GM21717 (cell line): ENCODE measurements at regions not wholly inside any gene's neighbourhood (a gene's known extent, or its start where the extent isn't known, plus 50 kb on each side); places are given as distances from the start of the nearest gene placed in this dataset.
"Not testable (repeated sequence)": the region's sequence is repeated elsewhere in the genome, so short reads cannot be mapped to it uniquely, and the experiment has no call there.

Source experiments
- ATAC-seq: cut with Tn5 transposase; IDR thresholded peaks from one replicate; pipeline ENCODE4 v1.9.1; 2021; ENCODE audit warnings: mild to moderate bottlenecking, moderate library complexity; ENCODE audit not compliant: unreplicated experiment

- ATAC-seq, result no peak
These were observed 171.0 kb upstream of the NECTIN3 start for GRCh38 chr3:110900576-110900975.

- no peak for ATAC-seq
These were observed 170.1 kb upstream of the NECTIN3 start for GRCh38 chr3:110901536-110901935.

GRCh38 chr3:110902453-110903085 is 169.0 kb upstream of the NECTIN3 start:
- no peak for ATAC-seq

- no peak for ATAC-seq
These were observed 167.7 kb upstream of the NECTIN3 start for GRCh38 chr3:110903771-110904519.

- no peak for ATAC-seq
These were observed 167.1 kb upstream of the NECTIN3 start for GRCh38 chr3:110904520-110904890.

- no peak for ATAC-seq
These were observed 166.5 kb upstream of the NECTIN3 start for GRCh38 chr3:110905121-110905520.

- ATAC-seq, result no peak
These were observed 161.8 kb upstream of the NECTIN3 start for GRCh38 chr3:110909839-110910238.

GRCh38 chr3:110910346-110910955 is 161.2 kb upstream of the NECTIN3 start:
- no peak for ATAC-seq

- ATAC-seq, result no peak
These were observed 152.7 kb upstream of the NECTIN3 start for GRCh38 chr3:110918963-110919362.

GRCh38 chr3:110925798-110926197 is 145.8 kb upstream of the NECTIN3 start:
- no peak for ATAC-seq

GRCh38 chr3:110928016-110928662 is 143.5 kb upstream of the NECTIN3 start:
- ATAC-seq, result no peak

- no peak for ATAC-seq
These were observed 141.8 kb upstream of the NECTIN3 start for GRCh38 chr3:110929816-110930215.

GRCh38 chr3:110932567-110932966 is 139.0 kb upstream of the NECTIN3 start:
- no peak for ATAC-seq

GRCh38 chr3:110933821-110934426 is 137.7 kb upstream of the NECTIN3 start:
- ATAC-seq, result no peak

- ATAC-seq, result no peak
These were observed 133.0 kb upstream of the NECTIN3 start for GRCh38 chr3:110938629-110939028.

GRCh38 chr3:110940055-110940454 is 131.6 kb upstream of the NECTIN3 start:
- no peak for ATAC-seq

GRCh38 chr3:110944782-110945181 is 126.8 kb upstream of the NECTIN3 start:
- ATAC-seq, result no peak

GRCh38 chr3:110946810-110947209 is 124.8 kb upstream of the NECTIN3 start:
- no peak for ATAC-seq

GRCh38 chr3:110949194-110949593 is 122.4 kb upstream of the NECTIN3 start:
- not testable (repeated sequence) for ATAC-seq

- ATAC-seq, result no peak
These were observed 116.2 kb upstream of the NECTIN3 start for GRCh38 chr3:110955301-110955880.

GRCh38 chr3:110956081-110956480 is 115.5 kb upstream of the NECTIN3 start:
- no peak for ATAC-seq
